GM18505 (cell line): ENCODE measurements at regions not wholly inside any gene's neighbourhood (a gene's known extent, or its start where the extent isn't known, plus 50 kb on each side); places are given as distances from the start of the nearest gene placed in this dataset.

ENCODE experiments used
- ATAC-seq: cut with Tn5 transposase; IDR thresholded peaks from one replicate; pipeline ENCODE4 v1.9.1; 2021; ENCODE audit not compliant: unreplicated experiment
- POLR2A ChIP-seq: IDR thresholded peaks from 4 replicates; pipeline ENCODE4 v1.6.1; 2011; ENCODE audit warnings: borderline replicate concordance; ENCODE audit not compliant: insufficient read depth, insufficient read length; ENCODE audit errors: extremely low read depth

DNA sequence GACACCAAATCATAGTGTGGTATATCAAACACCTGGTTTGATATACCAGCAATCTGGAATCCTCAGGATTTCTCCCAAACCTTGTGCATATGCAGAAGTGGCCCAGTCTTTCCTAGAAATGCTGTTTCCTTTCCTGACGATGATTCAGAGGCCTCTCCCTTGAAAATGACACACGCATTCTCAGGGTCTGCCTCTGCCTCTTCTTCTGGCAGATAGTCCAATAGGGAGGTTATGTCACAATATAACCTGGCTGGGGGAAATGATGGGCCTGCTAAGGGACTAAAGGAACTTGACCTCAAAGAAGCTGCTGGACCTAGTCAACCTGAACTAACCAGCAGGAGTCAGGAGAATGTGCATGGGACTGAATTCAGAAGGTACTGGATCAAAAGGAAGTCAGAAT lies 435.2 kb downstream of the IDS start:
- no peak for ATAC-seq
- TF ChIP-seq POLR2A, result no peak

DNA sequence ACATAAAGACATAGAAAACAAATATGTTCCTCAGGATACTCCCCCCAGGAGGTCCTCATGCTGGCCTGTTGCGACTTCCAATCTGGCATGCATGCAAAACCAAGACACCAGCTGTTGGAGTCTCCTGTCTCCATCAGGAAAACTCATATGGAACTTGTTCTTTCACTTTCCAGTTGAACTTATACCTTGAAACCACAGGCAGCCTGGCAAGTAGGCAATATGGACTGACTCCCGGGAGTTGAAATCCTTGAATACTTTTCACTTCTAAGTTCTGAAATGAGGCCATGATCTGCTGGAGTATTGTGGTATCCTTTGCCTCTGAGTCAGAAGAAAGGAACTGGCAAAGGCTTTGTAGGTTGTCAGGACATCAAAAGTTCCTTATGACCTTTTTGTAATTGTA lies 444.2 kb downstream of the IDS start:
- no peak for TF ChIP-seq POLR2A

More for the DNA sequence above, 444.2 kb downstream of the IDS start:
- ATAC-seq, result no peak
